Breast epithelium (tissue), 3 donors: ENCODE measurements at regions not wholly inside any gene's neighbourhood (a gene's known extent, or its start where the extent isn't known, plus 50 kb on each side); places are given as distances from the start of the nearest gene placed in this dataset.

Source experiments
- CTCF ChIP-seq, 3 donors: fragments of 450-650 bp; IDR thresholded peaks; one replicate each; pipeline ENCODE4 v1.5.1; 2016 to 2017; ENCODE audit warnings: antibody characterized with exemption in 3 of 3, mild to moderate bottlenecking in 3 of 3, moderate library complexity in 3 of 3
- POLR2A ChIP-seq: fragments of 450-650 bp; IDR thresholded peaks from one replicate; pipeline ENCODE4 v1.6.1; 2016; ENCODE audit warnings: antibody characterized with exemption, mild to moderate bottlenecking, moderate library complexity

GRCh38 chr6:144978208-144978607 lies 693.1 kb downstream of the UTRN start:
- no peak for TF ChIP-seq CTCF (IDR thresholded peaks at IDR 0.05)
- no peak for TF ChIP-seq POLR2A
